GM21526 (cell line): ENCODE measurements at regions not wholly inside any gene's neighbourhood (a gene's known extent, or its start where the extent isn't known, plus 50 kb on each side); places are given as distances from the start of the nearest gene placed in this dataset.

ENCODE experiments used
- ATAC-seq: cut with Tn5 transposase; IDR thresholded peaks from one replicate; pipeline ENCODE4 v1.9.1; 2021; ENCODE audit warnings: moderate library complexity; ENCODE audit not compliant: unreplicated experiment, low FRiP score

GRCh38 chr13:83229574-83230305, 652.5 kb downstream of the SLITRK1 start:
- ATAC-seq, result no peak

GRCh38 chr13:83223546-83223945, 658.7 kb downstream of the SLITRK1 start:
- ATAC-seq, result no peak

- ATAC-seq, result no peak
Observed at GRCh38 chr13:83221813-83222241, 660.4 kb downstream of the SLITRK1 start.

- no peak for ATAC-seq
Observed at GRCh38 chr13:83221256-83221655, 661.0 kb downstream of the SLITRK1 start.

- ATAC-seq, result no peak
Observed at GRCh38 chr13:83220241-83220640, 662.0 kb downstream of the SLITRK1 start.

- no peak for ATAC-seq
Observed at GRCh38 chr13:83219832-83220231, 662.4 kb downstream of the SLITRK1 start.

DNA sequence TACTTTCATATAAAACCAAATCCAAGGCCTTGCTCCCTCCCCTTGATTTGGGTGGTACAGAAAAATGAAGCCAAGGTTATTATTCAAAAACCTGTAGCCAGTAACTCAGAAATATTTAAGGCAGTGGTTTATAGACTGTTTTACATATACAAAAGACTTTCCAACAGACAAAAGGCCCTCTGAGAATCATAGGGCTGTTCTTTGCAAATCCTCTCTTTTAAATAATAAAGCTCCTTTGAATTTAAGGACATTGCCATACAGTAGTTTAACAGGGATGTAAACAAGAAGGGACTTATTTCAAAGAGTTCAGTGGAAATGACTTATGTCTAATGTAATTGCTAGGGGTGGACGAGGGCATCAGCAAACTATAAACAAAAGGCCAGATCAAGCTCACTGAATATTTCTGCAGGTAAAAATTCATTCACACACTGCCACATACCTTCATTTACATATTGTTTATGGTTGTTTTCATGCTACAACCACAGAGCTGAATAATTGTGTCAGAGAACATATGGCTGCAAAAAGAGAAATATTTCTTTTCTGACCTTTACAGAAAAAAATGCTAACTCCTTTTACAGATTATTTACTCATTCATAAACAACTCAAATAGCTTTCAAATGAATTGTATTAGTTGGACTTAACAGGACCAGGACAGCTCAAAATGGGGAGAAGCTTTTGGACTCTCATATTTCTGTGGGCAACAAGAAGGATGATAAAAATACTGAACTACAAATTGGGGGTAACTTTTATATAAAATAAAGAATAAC, 665.6 kb downstream of the SLITRK1 start:
- ATAC-seq, result no peak

GRCh38 chr13:83215627-83216026, 666.6 kb downstream of the SLITRK1 start:
- ATAC-seq, result no peak

DNA sequence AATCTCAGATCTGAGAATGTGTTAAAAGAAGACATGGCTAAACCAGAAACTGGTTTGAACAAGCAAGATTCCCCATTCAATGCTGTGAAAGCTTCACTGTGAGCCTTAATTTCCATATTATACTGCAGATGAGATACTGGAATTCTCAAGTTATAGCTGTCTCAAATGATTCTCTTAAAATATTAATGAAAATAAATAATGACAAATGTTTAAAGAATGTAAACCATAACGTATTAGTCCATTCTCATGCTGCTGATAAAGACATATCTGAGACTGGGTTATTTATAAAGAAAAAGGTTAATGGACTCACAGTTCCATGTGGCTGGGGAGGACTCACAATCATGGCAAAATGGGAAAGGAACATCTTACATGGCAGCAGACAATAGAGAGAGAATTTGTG, 667.8 kb downstream of the SLITRK1 start:
- ATAC-seq, result no peak

- no peak for ATAC-seq
Observed at GRCh38 chr13:83211301-83211700, 671.0 kb downstream of the SLITRK1 start.

DNA sequence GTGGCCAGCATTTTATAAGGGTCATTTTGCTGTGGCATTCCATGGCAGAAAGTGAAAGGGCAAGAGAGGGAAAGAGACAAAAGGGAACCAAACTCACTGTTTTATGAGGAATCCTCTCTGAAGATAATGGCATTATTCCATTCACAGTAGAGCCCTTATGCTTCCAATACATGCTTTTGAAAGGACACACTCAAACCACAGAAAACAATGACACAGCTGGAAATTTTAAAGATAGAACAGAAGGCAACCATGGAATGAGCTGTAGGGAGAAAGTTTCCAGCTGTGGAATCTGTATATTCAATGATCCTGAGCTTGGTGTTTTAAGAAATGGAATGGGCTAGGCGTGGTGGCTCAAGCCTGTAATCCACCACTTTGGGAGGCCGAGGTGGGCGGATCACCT, 677.4 kb downstream of the SLITRK1 start:
- ATAC-seq, result no peak

DNA sequence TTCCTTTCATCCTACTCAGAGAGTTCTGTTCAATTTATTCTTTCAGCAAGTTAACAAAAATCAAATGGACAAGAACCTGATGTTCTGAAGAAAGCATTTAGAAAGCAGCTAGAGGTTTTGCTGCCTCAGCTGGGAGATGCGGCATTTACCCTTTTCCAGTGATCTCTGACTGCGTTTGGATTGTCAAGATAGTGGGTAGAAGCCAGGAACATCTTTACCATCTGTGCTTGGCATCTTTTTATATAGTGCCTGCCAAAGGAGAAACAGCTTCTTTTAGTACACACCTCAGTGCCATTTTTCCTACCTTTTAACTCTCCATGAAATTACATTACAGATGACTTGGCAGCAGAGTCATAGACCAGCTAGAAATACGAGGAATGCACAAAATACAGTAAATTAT, 680.8 kb downstream of the SLITRK1 start:
- ATAC-seq, result no peak

GRCh38 chr13:83197316-83197715, 685.0 kb downstream of the SLITRK1 start:
- no peak for ATAC-seq

DNA sequence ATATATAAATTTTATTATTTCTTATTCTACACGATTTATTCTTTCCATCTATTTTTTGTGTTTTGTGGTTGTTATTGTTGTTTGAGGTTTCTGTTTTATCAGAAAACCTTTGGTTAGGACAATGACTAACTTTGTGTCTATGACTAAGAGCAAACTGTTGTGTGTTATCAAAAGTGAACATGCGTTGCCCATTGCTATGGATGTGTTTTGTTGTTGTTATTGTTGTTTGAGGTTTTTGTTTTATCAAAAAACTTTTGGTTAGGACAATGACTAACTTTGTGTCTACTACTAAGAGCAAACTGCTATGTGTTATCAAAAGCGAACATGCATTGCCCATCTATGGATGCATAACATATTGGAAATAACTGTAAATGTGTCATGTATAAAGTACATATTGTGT, 692.3 kb downstream of the SLITRK1 start:
- ATAC-seq, result no peak

- ATAC-seq, result no peak
Observed at GRCh38 chr13:83184819-83185218, 697.5 kb downstream of the SLITRK1 start.

GRCh38 chr13:83184150-83184475, 698.2 kb downstream of the SLITRK1 start:
- ATAC-seq, result no peak

GRCh38 chr13:83183439-83184149, 698.7 kb downstream of the SLITRK1 start:
- no peak for ATAC-seq

- no peak for ATAC-seq
Observed at GRCh38 chr13:83182845-83183244, 699.4 kb downstream of the SLITRK1 start.

DNA sequence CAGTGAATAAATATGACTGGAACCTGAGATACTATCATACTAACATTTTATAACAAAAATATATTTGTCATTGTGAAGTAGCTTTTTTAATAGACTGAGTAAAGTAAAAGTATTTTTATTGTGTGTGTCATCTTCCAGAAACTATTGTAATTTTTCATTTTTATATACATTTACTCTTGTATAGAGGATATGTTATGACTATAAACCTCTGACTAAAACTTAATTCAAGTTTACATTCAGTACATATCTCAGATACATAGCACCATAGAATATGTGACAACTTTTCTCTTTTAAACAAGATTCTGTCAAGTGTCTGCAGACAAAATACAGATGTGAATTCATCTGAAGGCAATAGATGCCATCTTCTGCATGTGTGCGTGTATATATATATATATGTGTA, 704.3 kb downstream of the SLITRK1 start:
- ATAC-seq, result no peak

DNA sequence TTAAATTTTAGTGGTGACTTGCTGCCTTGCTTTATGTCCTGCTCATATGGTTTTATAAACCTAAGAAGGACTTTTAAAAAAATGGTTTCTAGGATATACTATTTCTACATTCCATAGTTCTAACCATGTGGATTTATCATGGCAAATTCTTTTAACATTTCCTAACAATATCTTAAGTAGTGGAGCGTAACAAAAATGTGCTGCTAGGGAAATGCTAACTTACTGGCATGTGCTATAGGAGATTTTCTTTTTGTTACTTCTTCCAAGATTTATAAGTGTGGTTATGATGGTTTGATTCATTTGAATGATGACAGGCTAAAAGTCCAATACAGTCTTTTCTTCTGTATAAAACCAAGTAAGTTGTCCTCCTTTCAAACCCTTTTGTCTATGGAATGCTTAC, 713.7 kb downstream of the SLITRK1 start:
- no peak for ATAC-seq

- ATAC-seq, result no peak
Observed at GRCh38 chr13:83167203-83167602, 715.1 kb downstream of the SLITRK1 start.

DNA sequence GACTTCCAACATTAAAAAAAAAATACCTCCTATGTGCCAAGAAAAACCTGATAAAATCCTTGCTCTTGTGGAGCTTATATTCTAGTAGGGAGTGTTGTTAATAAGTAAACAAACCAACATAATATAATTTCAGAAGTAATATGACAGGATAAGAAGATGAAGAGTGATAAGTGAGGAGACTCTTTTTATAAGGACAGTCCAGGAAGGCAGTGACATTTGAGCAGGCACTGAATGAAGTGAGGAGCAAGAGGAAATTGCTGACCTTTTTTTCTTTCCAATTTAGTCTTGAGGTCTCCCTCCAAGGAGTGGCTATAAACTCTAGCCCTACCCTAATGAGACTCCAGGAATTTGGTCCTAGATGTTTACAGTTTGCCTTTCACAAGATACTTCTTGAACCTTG, 715.7 kb downstream of the SLITRK1 start:
- no peak for ATAC-seq
